Sigmoid colon (tissue), 4 donors: ENCODE measurements at regions not wholly inside any gene's neighbourhood (a gene's known extent, or its start where the extent isn't known, plus 50 kb on each side); places are given as distances from the start of the nearest gene placed in this dataset.

ENCODE experiments used
- CTCF ChIP-seq, 4 experiments: fragments of 450-650 bp in 3 of 4; fragments of 200-600 bp in 1 of 4; IDR thresholded peaks; one replicate each; pipeline ENCODE4 v1.5.1; 2016 to 2019; ENCODE audit warnings: antibody characterized with exemption in 4 of 4, mild to moderate bottlenecking in 3 of 4, moderate library complexity in 2 of 4
- POLR2AphosphoS5 ChIP-seq, 4 donors: sonication (generic); formaldehyde crosslinking; IDR thresholded peaks; one replicate each; pipeline ENCODE4 v1.6.1; 2017; ENCODE audit warnings: antibody characterized with exemption in 4 of 4

- TF ChIP-seq CTCF (IDR thresholded peaks at IDR 0.05) (no peak), POLR2AphosphoS5 (IDR thresholded peaks at IDR 0.05) (no peak)
Measured at GRCh38 chr20:20903773-20904500, 191.5 kb upstream of the RALGAPA2 start.
